Spleen (tissue), 7 donors: ENCODE measurements at regions not wholly inside any gene's neighbourhood (a gene's known extent, or its start where the extent isn't known, plus 50 kb on each side); places are given as distances from the start of the nearest gene placed in this dataset.

Experiments
- POLR2A ChIP-seq, 3 donors: fragments of 450-650 bp; IDR thresholded peaks; one replicate each; pipeline ENCODE4 v1.5.1; 2017; ENCODE audit warnings: antibody characterized with exemption in 3 of 3, mild to moderate bottlenecking in 1 of 3
- TF ChIP-seq, protein P1 (sequence below), 11 experiments: fragments of 200-600 bp in 7 of 11; fragments of 450-650 bp in 4 of 11; sonication (generic) in 4 of 11; IDR thresholded peaks in 8 of 11; conservative IDR thresholded peaks in 3 of 11; 1 replicate in 7 of 11; 2 replicates in 4 of 11; pipeline versions ENCODE4 v1.4.0 to v1.8.0; 2016 to 2021; ENCODE audit warnings: antibody characterized with exemption in 11 of 11, inconsistent platforms in 4 of 11, mild to moderate bottlenecking in 1 of 11
- donor health status: DM: no; HTN: no; CAD: no; lungs with moderate emphysema.
- donor health status: DM: no; HTN: no; CAD: no.
- donor health status: DM: no; HTN: no; CAD: no.

DNA sequence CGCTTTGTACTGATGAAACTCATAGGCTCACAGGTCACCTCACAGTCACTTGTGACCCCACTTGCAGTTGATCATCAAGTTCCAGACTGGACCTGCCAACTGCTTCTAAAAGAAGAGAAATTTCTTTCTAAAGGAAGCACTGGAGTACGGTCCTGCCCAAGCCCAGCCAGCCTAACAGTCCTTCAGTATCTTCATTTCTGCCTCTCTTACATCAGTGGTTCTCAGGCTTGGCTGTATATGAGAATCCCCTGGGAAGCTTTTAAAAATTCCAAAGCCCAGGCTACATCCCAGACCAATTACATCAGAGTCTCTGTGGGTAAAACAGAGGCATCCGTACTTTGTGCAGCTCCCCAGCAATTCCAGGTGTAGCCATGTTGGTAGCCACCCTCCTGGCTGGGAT, 282.1 kb downstream of the NFIB start:
- TF ChIP-seq POLR2A (IDR thresholded peaks at IDR 0.05) = no peak
- TF ChIP-seq, protein P1, sequence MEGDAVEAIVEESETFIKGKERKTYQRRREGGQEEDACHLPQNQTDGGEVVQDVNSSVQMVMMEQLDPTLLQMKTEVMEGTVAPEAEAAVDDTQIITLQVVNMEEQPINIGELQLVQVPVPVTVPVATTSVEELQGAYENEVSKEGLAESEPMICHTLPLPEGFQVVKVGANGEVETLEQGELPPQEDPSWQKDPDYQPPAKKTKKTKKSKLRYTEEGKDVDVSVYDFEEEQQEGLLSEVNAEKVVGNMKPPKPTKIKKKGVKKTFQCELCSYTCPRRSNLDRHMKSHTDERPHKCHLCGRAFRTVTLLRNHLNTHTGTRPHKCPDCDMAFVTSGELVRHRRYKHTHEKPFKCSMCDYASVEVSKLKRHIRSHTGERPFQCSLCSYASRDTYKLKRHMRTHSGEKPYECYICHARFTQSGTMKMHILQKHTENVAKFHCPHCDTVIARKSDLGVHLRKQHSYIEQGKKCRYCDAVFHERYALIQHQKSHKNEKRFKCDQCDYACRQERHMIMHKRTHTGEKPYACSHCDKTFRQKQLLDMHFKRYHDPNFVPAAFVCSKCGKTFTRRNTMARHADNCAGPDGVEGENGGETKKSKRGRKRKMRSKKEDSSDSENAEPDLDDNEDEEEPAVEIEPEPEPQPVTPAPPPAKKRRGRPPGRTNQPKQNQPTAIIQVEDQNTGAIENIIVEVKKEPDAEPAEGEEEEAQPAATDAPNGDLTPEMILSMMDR (IDR thresholded peaks at IDR 0.05 in 8 of 11, conservative IDR thresholded peaks at IDR 0.05 in 3 of 11) = no peak
